Dendritic cell treated with granulocyte-macrophage colony-stimulating factor and Interleukin-4, amounts not matched to agents 40 ng/mL and 50 ng/mL, for 4 days (primary cell): ENCODE measurements at regions not wholly inside any gene's neighbourhood (a gene's known extent, or its start where the extent isn't known, plus 50 kb on each side); places are given as distances from the start of the nearest gene placed in this dataset.

Experiments
- H3K27ac Mint-ChIP-seq: one replicate; pipeline ENCODE4 v1.8.0; 2022; ENCODE audit warnings: mild to moderate bottlenecking, mixed read lengths
- H3K27me3 Mint-ChIP-seq: one replicate; pipeline ENCODE4 v1.8.0; 2022; ENCODE audit warnings: mild to moderate bottlenecking, mixed read lengths
- H3K36me3 Mint-ChIP-seq: one replicate; pipeline ENCODE4 v1.8.0; 2022; ENCODE audit warnings: low read depth, mixed read lengths
- H3K4me1 Mint-ChIP-seq: one replicate; pipeline ENCODE4 v1.8.0; 2022; ENCODE audit warnings: low read depth, mixed read lengths
- H3K4me3 Mint-ChIP-seq: one replicate; pipeline ENCODE4 v1.8.0; 2022; ENCODE audit warnings: mild to moderate bottlenecking, moderate library complexity, mixed read lengths
- H3K9me3 Mint-ChIP-seq: one replicate; pipeline ENCODE4 v1.8.0; 2022; ENCODE audit warnings: mixed read lengths
- intact Hi-C: fragments of 100-400 bp; cut with micrococcal nuclease; formaldehyde crosslinking; loops from one replicate; pipeline ENCODE4 v1.15.0; 2022

GRCh38 chr14:97416550-97416949 lies 619.4 kb downstream of the VRK1 start:
- Mint-ChIP-seq H3K4me1 (no peaks in the 10 kb centered on the region), H3K36me3 (no peaks in the 10 kb centered on the region), H3K27me3 (peaks cover 16% of the 10 kb centered on the region), H3K9me3 (no peaks in the 10 kb centered on the region), H3K4me3 (no peak overlapping the region), H3K27ac (no peak overlapping the region)
- intact Hi-C loops, result no loop called here

- peaks cover 16% of the 10 kb centered on the region for H3K27me3 Mint-ChIP-seq
- H3K27ac Mint-ChIP-seq, result no peak overlapping the region
Observed at GRCh38 chr14:97417331-97417730, 620.1 kb downstream of the VRK1 start.

GRCh38 chr14:97420211-97420610 lies 623.0 kb downstream of the VRK1 start:
- Mint-ChIP-seq H3K36me3 (no peaks in the 10 kb centered on the region), H3K27me3 (peaks cover 6% of the 10 kb centered on the region), H3K4me1 (no peaks in the 10 kb centered on the region), H3K4me3 (no peak overlapping the region), H3K9me3 (no peaks in the 10 kb centered on the region), H3K27ac (no peak overlapping the region)
- intact Hi-C loops, result no loop called here

More at GRCh38 chr14:97417331-97417730, 620.1 kb downstream of the VRK1 start:
- Mint-ChIP-seq H3K4me3 (no peak overlapping the region), H3K9me3 (no peaks in the 10 kb centered on the region), H3K4me1 (no peaks in the 10 kb centered on the region), H3K36me3 (no peaks in the 10 kb centered on the region)
- intact Hi-C loops, result no loop called here

- Mint-ChIP-seq H3K4me3 (no peak overlapping the region), H3K27me3 (peaks cover 2% of the 10 kb centered on the region), H3K27ac (no peak overlapping the region), H3K4me1 (no peaks in the 10 kb centered on the region), H3K36me3 (no peaks in the 10 kb centered on the region), H3K9me3 (no peaks in the 10 kb centered on the region)
- intact Hi-C loops, result no loop called here
Observed at GRCh38 chr14:97426776-97427175, 629.6 kb downstream of the VRK1 start.

- H3K4me1 Mint-ChIP-seq, result no peaks in the 10 kb centered on the region
- H3K27ac Mint-ChIP-seq, result no peak overlapping the region
- H3K9me3 Mint-ChIP-seq, result no peaks in the 10 kb centered on the region
- no peaks in the 10 kb centered on the region for H3K36me3 Mint-ChIP-seq
- H3K4me3 Mint-ChIP-seq, result no peak overlapping the region
- no peaks in the 10 kb centered on the region for H3K27me3 Mint-ChIP-seq
- intact Hi-C loops, result no loop called here
Observed at GRCh38 chr14:97428808-97429440, 631.7 kb downstream of the VRK1 start.

GRCh38 chr14:97432586-97432985 lies 635.4 kb downstream of the VRK1 start:
- Mint-ChIP-seq H3K27me3 (peaks cover 3% of the 10 kb centered on the region), H3K4me3 (no peak overlapping the region), H3K4me1 (no peaks in the 10 kb centered on the region), H3K9me3 (no peaks in the 10 kb centered on the region), H3K36me3 (no peaks in the 10 kb centered on the region), H3K27ac (no peak overlapping the region)
- intact Hi-C loops, result no loop called here

GRCh38 chr14:97441740-97442362 lies 644.7 kb downstream of the VRK1 start:
- Mint-ChIP-seq H3K4me3 (no peak overlapping the region), H3K9me3 (no peaks in the 10 kb centered on the region)
- intact Hi-C loops, result no loop called here

GRCh38 chr14:97442363-97442762 lies 645.2 kb downstream of the VRK1 start:
- no peaks in the 10 kb centered on the region for H3K9me3 Mint-ChIP-seq
- H3K27me3 Mint-ChIP-seq, result no peaks in the 10 kb centered on the region
- no peaks in the 10 kb centered on the region for H3K4me1 Mint-ChIP-seq
- H3K4me3 Mint-ChIP-seq, result no peak overlapping the region
- intact Hi-C loops, result no loop called here
- H3K27ac Mint-ChIP-seq, result no peak overlapping the region
- H3K36me3 Mint-ChIP-seq, result no peaks in the 10 kb centered on the region

More at GRCh38 chr14:97441740-97442362, 644.7 kb downstream of the VRK1 start:
- H3K27ac Mint-ChIP-seq, result no peak overlapping the region
- H3K4me1 Mint-ChIP-seq, result no peaks in the 10 kb centered on the region
- no peaks in the 10 kb centered on the region for H3K27me3 Mint-ChIP-seq
- no peaks in the 10 kb centered on the region for H3K36me3 Mint-ChIP-seq

- intact Hi-C loops, result no loop called here
- no peak overlapping the region for H3K4me3 Mint-ChIP-seq
- no peaks in the 10 kb centered on the region for H3K27me3 Mint-ChIP-seq
- H3K9me3 Mint-ChIP-seq, result no peaks in the 10 kb centered on the region
- no peaks in the 10 kb centered on the region for H3K36me3 Mint-ChIP-seq
- no peak overlapping the region for H3K27ac Mint-ChIP-seq
- no peaks in the 10 kb centered on the region for H3K4me1 Mint-ChIP-seq
Observed at GRCh38 chr14:97443412-97443811, 646.2 kb downstream of the VRK1 start.

- Mint-ChIP-seq H3K27ac (no peak overlapping the region), H3K4me1 (no peaks in the 10 kb centered on the region)
Observed at GRCh38 chr14:97444248-97444647, 647.1 kb downstream of the VRK1 start.

GRCh38 chr14:97445367-97445766 lies 648.2 kb downstream of the VRK1 start:
- Mint-ChIP-seq H3K9me3 (no peaks in the 10 kb centered on the region), H3K27me3 (no peaks in the 10 kb centered on the region), H3K4me3 (no peak overlapping the region), H3K4me1 (no peaks in the 10 kb centered on the region), H3K27ac (no peak overlapping the region), H3K36me3 (no peaks in the 10 kb centered on the region)
- intact Hi-C loops, result no loop called here

More at GRCh38 chr14:97444248-97444647, 647.1 kb downstream of the VRK1 start:
- Mint-ChIP-seq H3K9me3 (no peaks in the 10 kb centered on the region), H3K36me3 (no peaks in the 10 kb centered on the region), H3K4me3 (no peak overlapping the region), H3K27me3 (no peaks in the 10 kb centered on the region)
- intact Hi-C loops, result no loop called here

- no peak overlapping the region for H3K4me3 Mint-ChIP-seq
Observed at GRCh38 chr14:97446087-97446486, 648.9 kb downstream of the VRK1 start.

GRCh38 chr14:97452314-97452713 lies 655.1 kb downstream of the VRK1 start:
- H3K27me3 Mint-ChIP-seq, result peaks cover 1% of the 10 kb centered on the region
- no peaks in the 10 kb centered on the region for H3K4me1 Mint-ChIP-seq
- H3K4me3 Mint-ChIP-seq, result no peak overlapping the region
- no peak overlapping the region for H3K27ac Mint-ChIP-seq
- intact Hi-C loops, result no loop called here
- H3K9me3 Mint-ChIP-seq, result no peaks in the 10 kb centered on the region
- no peaks in the 10 kb centered on the region for H3K36me3 Mint-ChIP-seq

More at GRCh38 chr14:97446087-97446486, 648.9 kb downstream of the VRK1 start:
- intact Hi-C loops, result no loop called here
- no peaks in the 10 kb centered on the region for H3K36me3 Mint-ChIP-seq
- no peak overlapping the region for H3K27ac Mint-ChIP-seq
- no peaks in the 10 kb centered on the region for H3K27me3 Mint-ChIP-seq
- no peaks in the 10 kb centered on the region for H3K9me3 Mint-ChIP-seq
- no peaks in the 10 kb centered on the region for H3K4me1 Mint-ChIP-seq

- H3K4me3 Mint-ChIP-seq, result no peak overlapping the region
- H3K36me3 Mint-ChIP-seq, result no peaks in the 10 kb centered on the region
- intact Hi-C loops, result no loop called here
- H3K9me3 Mint-ChIP-seq, result no peaks in the 10 kb centered on the region
- no peak overlapping the region for H3K27ac Mint-ChIP-seq
- H3K4me1 Mint-ChIP-seq, result peaks cover 9% of the 10 kb centered on the region
- peaks cover 13% of the 10 kb centered on the region for H3K27me3 Mint-ChIP-seq
Observed at GRCh38 chr14:97453991-97454390, 656.8 kb downstream of the VRK1 start.

- Mint-ChIP-seq H3K27ac (no peak overlapping the region), H3K4me3 (no peak overlapping the region), H3K9me3 (peaks cover 2% of the 10 kb centered on the region), H3K27me3 (peaks cover 15% of the 10 kb centered on the region), H3K36me3 (no peaks in the 10 kb centered on the region), H3K4me1 (peaks cover 12% of the 10 kb centered on the region)
- intact Hi-C loops, result no loop called here
Observed at GRCh38 chr14:97456462-97456861, 659.3 kb downstream of the VRK1 start.
